B cell (primary cell): ENCODE measurements at regions not wholly inside any gene's neighbourhood (a gene's known extent, or its start where the extent isn't known, plus 50 kb on each side); places are given as distances from the start of the nearest gene placed in this dataset.

Experiments used
- EZH2 ChIP-seq: IDR thresholded peaks from 2 replicates; pipeline ENCODE4 v1.6.1; 2012; ENCODE audit warnings: borderline replicate concordance, low read depth, mild to moderate bottlenecking, moderate library complexity, low read length; ENCODE audit not compliant: insufficient read depth, poor library complexity, severe bottlenecking
- TF ChIP-seq, protein P1 (sequence below): fragments of 200-600 bp; IDR thresholded peaks from one replicate; pipeline ENCODE4 v1.8.0; 2022; ENCODE audit warnings: antibody characterized with exemption, mild to moderate bottlenecking

DNA sequence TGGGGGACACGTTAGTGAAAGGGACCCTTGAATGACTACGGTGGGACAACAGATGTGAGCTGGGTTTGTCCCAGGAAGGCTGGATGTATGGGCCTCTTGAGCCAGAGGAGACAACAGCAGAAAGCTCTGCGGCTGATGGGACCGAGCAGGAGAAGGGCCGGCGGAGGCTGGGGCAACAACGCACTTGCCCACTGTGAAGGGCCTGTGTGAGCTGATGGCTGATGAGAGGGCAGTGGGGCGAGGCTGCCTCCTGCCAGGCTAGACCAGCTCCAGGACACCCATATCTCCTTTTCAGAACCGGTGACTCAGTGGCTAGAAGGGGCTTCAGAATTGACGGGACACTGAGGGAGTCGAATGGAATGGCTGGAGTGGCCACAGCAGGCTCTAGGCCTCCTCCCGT lies 250.1 kb downstream of the SEC14L1 start:
- TF ChIP-seq, protein P1, sequence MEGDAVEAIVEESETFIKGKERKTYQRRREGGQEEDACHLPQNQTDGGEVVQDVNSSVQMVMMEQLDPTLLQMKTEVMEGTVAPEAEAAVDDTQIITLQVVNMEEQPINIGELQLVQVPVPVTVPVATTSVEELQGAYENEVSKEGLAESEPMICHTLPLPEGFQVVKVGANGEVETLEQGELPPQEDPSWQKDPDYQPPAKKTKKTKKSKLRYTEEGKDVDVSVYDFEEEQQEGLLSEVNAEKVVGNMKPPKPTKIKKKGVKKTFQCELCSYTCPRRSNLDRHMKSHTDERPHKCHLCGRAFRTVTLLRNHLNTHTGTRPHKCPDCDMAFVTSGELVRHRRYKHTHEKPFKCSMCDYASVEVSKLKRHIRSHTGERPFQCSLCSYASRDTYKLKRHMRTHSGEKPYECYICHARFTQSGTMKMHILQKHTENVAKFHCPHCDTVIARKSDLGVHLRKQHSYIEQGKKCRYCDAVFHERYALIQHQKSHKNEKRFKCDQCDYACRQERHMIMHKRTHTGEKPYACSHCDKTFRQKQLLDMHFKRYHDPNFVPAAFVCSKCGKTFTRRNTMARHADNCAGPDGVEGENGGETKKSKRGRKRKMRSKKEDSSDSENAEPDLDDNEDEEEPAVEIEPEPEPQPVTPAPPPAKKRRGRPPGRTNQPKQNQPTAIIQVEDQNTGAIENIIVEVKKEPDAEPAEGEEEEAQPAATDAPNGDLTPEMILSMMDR, result no peak
- TF ChIP-seq EZH2, result no peak
